ENCODE measurements at regions not wholly inside any gene's neighbourhood (a gene's known extent, or its start where the extent isn't known, plus 50 kb on each side); places are given as distances from the start of the nearest gene placed in this dataset.

DNA sequence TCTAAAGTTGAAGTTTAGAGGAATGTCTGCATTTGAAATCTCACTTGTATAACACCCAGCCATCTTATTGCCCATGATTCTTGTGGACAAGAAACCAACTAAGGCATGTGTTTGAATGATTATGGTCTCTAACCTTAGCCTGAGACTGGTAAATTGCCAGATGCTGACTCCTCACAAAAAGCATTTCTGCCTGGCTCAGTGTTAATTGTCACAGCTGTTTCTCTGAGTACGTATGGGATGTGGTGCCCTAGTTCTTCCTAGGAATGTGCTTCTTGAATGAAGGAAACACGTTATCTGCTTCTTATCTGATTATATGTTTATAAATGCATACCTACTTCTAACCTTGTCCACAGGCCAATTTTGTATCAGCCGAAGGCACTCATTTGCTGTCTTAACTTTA lies 63.1 kb upstream of the NDP start:
- no peak overlapping the region for H3K4me3 ChIP-seq
- intact Hi-C loops (cut with DNase I; ENCODE audit: low total_unique reads): no loop called here
- H3K9me3 ChIP-seq: no peaks in the 10 kb centered on the region
- peaks cover 0 to 46% of the 10 kb centered on the region in 2 donors for H3K27me3 ChIP-seq
- no peaks in the 10 kb centered on the region for H3K4me1 ChIP-seq
- no peaks in the 10 kb centered on the region for H3K36me3 ChIP-seq
- no peak overlapping the region for H3K27ac ChIP-seq
- TF ChIP-seq, protein P1, sequence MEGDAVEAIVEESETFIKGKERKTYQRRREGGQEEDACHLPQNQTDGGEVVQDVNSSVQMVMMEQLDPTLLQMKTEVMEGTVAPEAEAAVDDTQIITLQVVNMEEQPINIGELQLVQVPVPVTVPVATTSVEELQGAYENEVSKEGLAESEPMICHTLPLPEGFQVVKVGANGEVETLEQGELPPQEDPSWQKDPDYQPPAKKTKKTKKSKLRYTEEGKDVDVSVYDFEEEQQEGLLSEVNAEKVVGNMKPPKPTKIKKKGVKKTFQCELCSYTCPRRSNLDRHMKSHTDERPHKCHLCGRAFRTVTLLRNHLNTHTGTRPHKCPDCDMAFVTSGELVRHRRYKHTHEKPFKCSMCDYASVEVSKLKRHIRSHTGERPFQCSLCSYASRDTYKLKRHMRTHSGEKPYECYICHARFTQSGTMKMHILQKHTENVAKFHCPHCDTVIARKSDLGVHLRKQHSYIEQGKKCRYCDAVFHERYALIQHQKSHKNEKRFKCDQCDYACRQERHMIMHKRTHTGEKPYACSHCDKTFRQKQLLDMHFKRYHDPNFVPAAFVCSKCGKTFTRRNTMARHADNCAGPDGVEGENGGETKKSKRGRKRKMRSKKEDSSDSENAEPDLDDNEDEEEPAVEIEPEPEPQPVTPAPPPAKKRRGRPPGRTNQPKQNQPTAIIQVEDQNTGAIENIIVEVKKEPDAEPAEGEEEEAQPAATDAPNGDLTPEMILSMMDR (IDR thresholded peaks at IDR 0.05): no peak
- TF ChIP-seq POLR2AphosphoS5 (IDR thresholded peaks at IDR 0.05) (no peak), POLR2A (IDR thresholded peaks at IDR 0.05) (no peak)
- DNase-seq (ENCODE audit: low spot score in 2 of 2): no peak

DNA sequence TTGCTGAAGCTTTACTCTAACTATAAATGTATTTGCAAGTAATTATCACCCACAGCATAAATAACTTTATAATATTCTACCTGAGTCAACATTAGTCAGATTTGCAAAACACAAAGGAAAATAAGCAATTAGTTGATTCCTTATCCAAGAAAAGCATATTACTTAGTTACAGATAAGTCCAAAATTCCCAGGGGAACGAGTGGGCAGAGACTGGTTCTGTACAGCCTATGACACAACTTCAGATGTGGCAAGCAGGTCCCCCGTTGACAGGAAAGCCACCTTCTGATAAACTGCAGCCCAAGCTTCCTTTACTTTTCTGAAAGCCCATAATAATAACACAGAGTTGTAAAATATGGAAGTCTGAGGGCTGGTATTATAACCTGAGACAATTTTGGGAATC lies 62.4 kb upstream of the NDP start:
- peaks cover 0 to 40% of the 10 kb centered on the region in 2 donors for H3K27me3 ChIP-seq

DNA sequence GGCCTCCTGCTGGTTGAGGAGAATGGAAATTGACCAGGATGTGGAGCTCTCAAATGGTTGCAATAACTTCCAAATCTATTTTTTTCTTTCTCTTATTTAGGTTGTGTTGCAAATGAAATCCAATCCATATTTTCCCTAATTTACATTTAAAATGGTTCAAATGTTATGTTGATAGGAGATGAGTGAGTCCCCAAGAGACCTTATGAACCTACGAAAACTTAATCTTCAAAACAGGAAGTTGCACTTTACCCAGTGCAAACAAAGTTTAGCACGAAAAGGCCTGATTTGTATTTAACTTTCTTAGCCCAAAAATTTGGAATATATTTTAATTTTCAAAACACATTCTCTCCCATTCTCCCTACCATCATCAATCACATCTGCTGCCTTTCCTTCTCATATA lies 59.3 kb upstream of the NDP start:
- no peak for TF ChIP-seq POLR2A (IDR thresholded peaks at IDR 0.05)
- no peak for TF ChIP-seq POLR2AphosphoS5 (IDR thresholded peaks at IDR 0.05)
- TF ChIP-seq, protein P1 (IDR thresholded peaks at IDR 0.05): no peak
- no peak overlapping the region for H3K4me3 ChIP-seq
- DNase-seq (ENCODE audit: low spot score in 2 of 2): no peak
- no peak overlapping the region for H3K27ac ChIP-seq
- intact Hi-C loops (cut with DNase I; ENCODE audit: low total_unique reads): no loop called here
- no peaks in the 10 kb centered on the region for H3K36me3 ChIP-seq
- no peaks in the 10 kb centered on the region for H3K9me3 ChIP-seq
- peaks cover 0 to 33% of the 10 kb centered on the region in 2 donors for H3K27me3 ChIP-seq
- no peaks in the 10 kb centered on the region for H3K4me1 ChIP-seq

More for the DNA sequence above, 62.4 kb upstream of the NDP start:
- Histone ChIP-seq H3K36me3 (no peaks in the 10 kb centered on the region), H3K9me3 (no peaks in the 10 kb centered on the region), H3K4me1 (no peaks in the 10 kb centered on the region), H3K4me3 (no peak overlapping the region), H3K27ac (no peak overlapping the region)
- intact Hi-C loops (cut with DNase I; ENCODE audit: low total_unique reads): no loop called here
- no peak for DNase-seq (ENCODE audit: low spot score in 2 of 2)
- TF ChIP-seq POLR2AphosphoS5 (IDR thresholded peaks at IDR 0.05) (no peak), POLR2A (IDR thresholded peaks at IDR 0.05) (no peak)
- TF ChIP-seq, protein P1 (IDR thresholded peaks at IDR 0.05): no peak

DNA sequence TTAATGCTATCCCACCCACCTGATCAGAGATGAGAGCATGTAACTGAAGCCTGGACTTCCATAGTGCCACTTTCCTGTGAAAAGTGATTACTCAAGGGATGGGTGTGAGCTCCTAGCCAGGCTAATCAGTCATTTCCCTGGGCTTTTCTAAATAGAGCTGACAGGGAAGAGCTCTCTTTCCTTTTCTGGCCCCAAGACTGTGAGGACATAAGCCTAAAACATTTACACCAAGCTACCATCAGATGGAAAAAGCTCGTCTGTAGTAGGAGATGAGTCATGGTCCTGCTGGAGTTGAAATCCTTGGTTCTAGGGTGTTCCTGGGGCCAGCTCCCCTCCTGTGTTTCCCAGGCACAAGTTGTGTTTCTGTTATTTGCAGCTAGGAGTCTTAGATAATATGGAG lies 52.4 kb upstream of the NDP start:
- DNase-seq (ENCODE audit: low spot score in 2 of 2): no peak
- H3K27ac ChIP-seq: no peak overlapping the region
- H3K36me3 ChIP-seq: no peaks in the 10 kb centered on the region
- intact Hi-C loops (cut with DNase I; ENCODE audit: low total_unique reads): no loop called here
- TF ChIP-seq POLR2AphosphoS5 (IDR thresholded peaks at IDR 0.05) (no peak), POLR2A (IDR thresholded peaks at IDR 0.05) (no peak)
- TF ChIP-seq, protein P1 (IDR thresholded peaks at IDR 0.05): no peak
- no peaks in the 10 kb centered on the region for H3K4me1 ChIP-seq
- no peak overlapping the region for H3K4me3 ChIP-seq
- peaks cover 0 to 38% of the 10 kb centered on the region in 2 donors for H3K27me3 ChIP-seq
- H3K9me3 ChIP-seq: no peaks in the 10 kb centered on the region
